Epithelial cell of esophagus (primary cell): ENCODE measurements at regions not wholly inside any gene's neighbourhood (a gene's known extent, or its start where the extent isn't known, plus 50 kb on each side); places are given as distances from the start of the nearest gene placed in this dataset.
A peak's percentile ranks its signal among the peaks of the same experiment; 100 is the strongest.

Experiments used
- DNase-seq: peaks from one replicate; pipeline ENCODE4 v3.0.0; 2010; ENCODE audit warnings: low read depth
- H3K4me3 ChIP-seq: 2 replicates; pipeline ENCODE4 v1.5.1; 2011; ENCODE audit warnings: mild to moderate bottlenecking, low read length, control low read depth
- CTCF ChIP-seq: IDR thresholded peaks from 2 replicates; pipeline ENCODE4 v1.5.1; 2011; ENCODE audit warnings: low read depth, mild to moderate bottlenecking, low read length, control low read depth, inconsistent platforms; ENCODE audit not compliant: insufficient read depth; ENCODE audit errors: missing control alignments

DNA sequence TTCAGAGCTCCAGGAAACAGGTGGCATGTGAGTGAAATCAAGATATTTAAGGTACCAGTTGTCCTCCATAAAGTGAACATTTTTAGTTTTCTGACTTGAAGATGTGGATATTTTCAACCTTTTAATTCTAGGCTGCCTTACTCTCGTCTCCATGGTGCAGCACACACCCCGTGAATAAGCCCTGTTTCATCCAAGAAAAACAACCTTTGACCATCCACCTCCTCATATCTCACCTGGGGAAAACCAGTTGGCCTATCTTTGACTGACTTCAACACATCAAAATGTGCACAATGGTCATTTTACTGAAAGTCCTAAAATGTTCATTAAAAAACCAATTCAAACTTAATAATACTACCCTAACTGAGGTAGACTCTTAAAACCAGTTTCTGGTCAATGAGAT, 73.8 kb upstream of the CD2AP start:
- DNase-seq: no peak
- H3K4me3 ChIP-seq: no peak overlapping the region
- TF ChIP-seq CTCF: no peak

DNA sequence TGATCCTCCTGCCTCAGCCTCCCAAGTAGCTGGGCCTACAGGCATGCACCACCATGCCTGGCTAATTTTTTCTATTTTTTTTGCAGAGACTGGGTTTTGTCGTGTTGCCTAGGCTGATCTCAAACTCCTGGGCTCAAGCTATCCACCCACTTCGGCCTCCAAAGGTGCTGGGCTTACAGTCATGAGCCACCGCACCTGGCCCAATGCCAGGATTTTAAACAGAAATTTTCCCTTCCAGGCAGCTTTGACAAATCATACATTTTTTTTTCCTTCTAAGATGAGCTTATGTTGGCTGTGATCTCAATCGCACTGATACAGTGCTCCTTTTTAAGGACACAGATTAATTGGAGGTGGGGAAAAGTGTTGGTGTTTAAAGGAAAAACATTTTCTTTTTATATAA, 73.2 kb upstream of the CD2AP start:
- no peak overlapping the region for H3K4me3 ChIP-seq
- DNase-seq: no peak
- TF ChIP-seq CTCF: no peak

- DNase-seq: no peak
- H3K4me3 ChIP-seq: no peak overlapping the region
- no peak for TF ChIP-seq CTCF
Measured at GRCh38 chr6:47405273-47405672, 72.3 kb upstream of the CD2AP start.

DNA sequence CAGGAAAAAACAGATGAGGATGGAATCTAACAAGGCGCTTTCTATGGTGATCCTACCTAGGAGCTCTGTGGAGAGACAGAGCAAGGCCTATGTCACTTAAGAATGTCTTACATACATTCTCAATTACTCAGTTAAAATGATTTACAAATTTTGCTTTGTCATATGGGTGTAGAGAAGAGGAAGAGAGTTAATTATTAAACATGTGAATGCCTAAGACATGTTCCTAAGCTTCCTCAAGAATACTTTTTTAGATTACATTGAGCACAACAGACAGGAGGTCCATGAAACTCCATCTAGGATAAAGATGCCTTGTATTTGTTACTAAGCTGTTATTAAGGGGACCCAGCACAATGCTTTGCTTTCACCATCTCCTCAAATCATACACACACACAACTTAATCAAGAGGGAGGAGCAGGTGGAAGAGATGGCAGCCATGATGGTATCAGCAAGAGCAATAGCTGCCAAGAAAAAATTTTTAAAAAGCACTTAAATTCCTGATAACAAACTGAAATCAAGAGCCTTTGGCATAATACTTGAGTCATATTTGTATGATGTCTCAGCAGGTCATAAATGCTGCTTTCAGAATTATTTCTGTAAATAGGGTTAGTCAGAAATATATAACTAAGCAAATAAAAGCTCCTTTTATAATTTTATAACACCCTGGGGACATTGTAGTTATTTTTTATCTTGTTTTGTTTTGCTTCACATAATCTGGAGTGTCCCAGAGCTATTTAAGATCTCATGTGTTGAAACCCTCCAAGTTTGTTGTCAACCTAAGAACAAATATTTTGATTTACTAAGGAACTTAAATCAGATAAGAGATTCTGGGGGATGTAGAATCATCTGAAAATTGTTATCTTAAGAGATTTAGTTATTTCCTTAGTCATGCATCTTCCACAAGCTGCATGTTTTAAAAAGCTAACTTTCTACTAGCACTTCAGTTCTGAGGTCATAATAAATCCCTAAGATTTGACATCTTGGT, 70.0 kb upstream of the CD2AP start:
- no peak for DNase-seq
- TF ChIP-seq CTCF: no peak
- no peak overlapping the region for H3K4me3 ChIP-seq

DNA sequence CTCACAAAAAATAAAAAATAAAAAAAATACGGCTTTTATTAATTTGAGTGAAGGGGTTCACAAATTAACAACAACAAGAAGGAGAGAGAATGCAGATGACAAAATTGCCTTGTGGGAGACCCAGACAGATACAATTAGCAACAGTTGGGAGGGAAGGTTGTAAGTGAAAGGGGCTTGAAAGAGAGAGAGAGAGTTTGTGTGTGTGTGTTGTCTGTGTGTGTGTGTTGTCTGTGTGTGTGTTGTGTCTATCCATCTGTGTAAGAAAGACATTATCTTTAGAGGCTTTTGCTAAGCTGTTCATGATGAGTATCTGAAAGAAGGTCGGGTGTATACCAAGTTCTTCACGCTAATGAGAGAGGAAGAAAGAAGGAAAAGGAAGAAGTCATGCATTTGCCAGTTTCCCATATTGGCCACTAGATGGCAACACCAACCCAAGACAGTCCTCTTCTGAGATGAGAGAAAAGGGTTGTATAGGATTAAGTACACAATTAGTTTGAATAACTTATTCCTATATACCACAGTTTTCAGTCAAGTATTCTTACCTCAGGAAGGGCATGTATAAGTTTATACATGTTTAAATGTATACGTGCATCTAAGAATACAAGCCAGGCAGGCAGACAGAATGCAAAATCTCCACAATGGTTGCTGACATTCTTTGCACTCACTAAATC, 63.7 kb upstream of the CD2AP start:
- peak; percentile 95 for TF ChIP-seq CTCF
- DNase-seq: peak; percentile 74
- peak overlapping the region; percentile 30 for H3K4me3 ChIP-seq

GRCh38 chr6:47414423-47415167, 63.0 kb upstream of the CD2AP start:
- H3K4me3 ChIP-seq: peak overlapping the region; percentile 30
- peak; percentile 23 for DNase-seq

More at GRCh38 chr6:47414423-47415167, 63.0 kb upstream of the CD2AP start:
- TF ChIP-seq CTCF: no peak
